WERI-Rb-1 (cell line): ENCODE measurements at regions not wholly inside any gene's neighbourhood (a gene's known extent, or its start where the extent isn't known, plus 50 kb on each side); places are given as distances from the start of the nearest gene placed in this dataset.

Experiments
- DNase-seq: peaks from one replicate; pipeline ENCODE4 v3.0.0-alpha.2; 2020
- H3K27ac ChIP-seq: fragments of 250-450 bp; sonication (Bioruptor Pico); 2 replicates; pipeline ENCODE4 v1.5.1; 2020; ENCODE audit warnings: mild to moderate bottlenecking, moderate library complexity
- H3K27me3 ChIP-seq: fragments of 250-450 bp; sonication (Bioruptor Pico); 2 replicates; pipeline ENCODE4 v1.5.1; 2021; ENCODE audit warnings: mild to moderate bottlenecking, low read depth, moderate library complexity; ENCODE audit not compliant: insufficient read depth, severe bottlenecking
- H3K36me3 ChIP-seq: fragments of 250-450 bp; sonication (Bioruptor Pico); 2 replicates; pipeline ENCODE4 v1.5.1; 2020; ENCODE audit warnings: mild to moderate bottlenecking, moderate library complexity
- H3K4me3 ChIP-seq: 2 replicates; pipeline ENCODE4 v1.5.1; 2011; ENCODE audit warnings: low read depth, mild to moderate bottlenecking, control low read depth, low read length
- H3K9me3 ChIP-seq: fragments of 250-450 bp; sonication (Bioruptor Pico); 2 replicates; pipeline ENCODE4 v1.5.1; 2021; ENCODE audit warnings: mild to moderate bottlenecking, moderate library complexity; ENCODE audit not compliant: severe bottlenecking
- TF ChIP-seq, protein P1 (sequence below): IDR thresholded peaks from 2 replicates; pipeline ENCODE4 v1.5.1; 2011; ENCODE audit warnings: low read depth, mild to moderate bottlenecking, control low read depth, inconsistent platforms, low read length

GRCh38 chr5:28725001-28725400 lies 1686.6 kb upstream of the CDH9 start:
- Histone ChIP-seq H3K27ac (no peak overlapping the region), H3K9me3 (no peaks in the 10 kb centered on the region), H3K36me3 (no peaks in the 10 kb centered on the region), H3K27me3 (no peaks in the 10 kb centered on the region), H3K4me3 (no peak overlapping the region)
- TF ChIP-seq, protein P1, sequence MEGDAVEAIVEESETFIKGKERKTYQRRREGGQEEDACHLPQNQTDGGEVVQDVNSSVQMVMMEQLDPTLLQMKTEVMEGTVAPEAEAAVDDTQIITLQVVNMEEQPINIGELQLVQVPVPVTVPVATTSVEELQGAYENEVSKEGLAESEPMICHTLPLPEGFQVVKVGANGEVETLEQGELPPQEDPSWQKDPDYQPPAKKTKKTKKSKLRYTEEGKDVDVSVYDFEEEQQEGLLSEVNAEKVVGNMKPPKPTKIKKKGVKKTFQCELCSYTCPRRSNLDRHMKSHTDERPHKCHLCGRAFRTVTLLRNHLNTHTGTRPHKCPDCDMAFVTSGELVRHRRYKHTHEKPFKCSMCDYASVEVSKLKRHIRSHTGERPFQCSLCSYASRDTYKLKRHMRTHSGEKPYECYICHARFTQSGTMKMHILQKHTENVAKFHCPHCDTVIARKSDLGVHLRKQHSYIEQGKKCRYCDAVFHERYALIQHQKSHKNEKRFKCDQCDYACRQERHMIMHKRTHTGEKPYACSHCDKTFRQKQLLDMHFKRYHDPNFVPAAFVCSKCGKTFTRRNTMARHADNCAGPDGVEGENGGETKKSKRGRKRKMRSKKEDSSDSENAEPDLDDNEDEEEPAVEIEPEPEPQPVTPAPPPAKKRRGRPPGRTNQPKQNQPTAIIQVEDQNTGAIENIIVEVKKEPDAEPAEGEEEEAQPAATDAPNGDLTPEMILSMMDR: no peak
- no peak for DNase-seq

- Histone ChIP-seq H3K9me3 (no peaks in the 10 kb centered on the region), H3K4me3 (no peak overlapping the region), H3K27ac (no peak overlapping the region), H3K27me3 (no peaks in the 10 kb centered on the region), H3K36me3 (no peaks in the 10 kb centered on the region)
- TF ChIP-seq, protein P1: no peak
- no peak for DNase-seq
Observed at GRCh38 chr5:28714907-28715698, 1676.7 kb upstream of the CDH9 start.

DNA sequence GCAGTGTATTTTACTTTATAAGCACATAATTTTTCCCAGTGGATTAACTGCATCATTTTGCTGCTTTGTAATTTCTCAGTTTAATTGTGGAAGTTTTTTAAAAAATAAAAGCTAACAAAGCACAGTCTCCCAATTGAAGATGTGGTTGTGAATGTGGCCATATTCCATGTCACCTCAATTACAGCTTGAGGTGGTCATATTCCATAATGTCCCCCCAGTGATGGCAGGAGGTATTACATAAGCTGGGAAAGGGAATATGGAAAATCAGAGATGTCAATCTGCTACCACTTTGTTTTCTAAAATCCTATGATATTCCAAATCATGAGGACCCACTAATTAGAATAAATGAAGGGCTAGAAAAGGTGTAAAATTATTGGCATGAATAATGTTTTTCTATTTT lies 1672.0 kb upstream of the CDH9 start:
- no peaks in the 10 kb centered on the region for H3K36me3 ChIP-seq
- no peak overlapping the region for H3K27ac ChIP-seq
- no peak for DNase-seq
- TF ChIP-seq, protein P1: no peak
- no peaks in the 10 kb centered on the region for H3K9me3 ChIP-seq
- H3K27me3 ChIP-seq: no peaks in the 10 kb centered on the region
- H3K4me3 ChIP-seq: no peak overlapping the region

- Histone ChIP-seq H3K27me3 (no peaks in the 10 kb centered on the region), H3K9me3 (no peaks in the 10 kb centered on the region), H3K27ac (no peak overlapping the region), H3K36me3 (no peaks in the 10 kb centered on the region), H3K4me3 (no peak overlapping the region)
- DNase-seq: no peak
- TF ChIP-seq, protein P1: no peak
Observed at GRCh38 chr5:28708472-28708871, 1670.1 kb upstream of the CDH9 start.

DNA sequence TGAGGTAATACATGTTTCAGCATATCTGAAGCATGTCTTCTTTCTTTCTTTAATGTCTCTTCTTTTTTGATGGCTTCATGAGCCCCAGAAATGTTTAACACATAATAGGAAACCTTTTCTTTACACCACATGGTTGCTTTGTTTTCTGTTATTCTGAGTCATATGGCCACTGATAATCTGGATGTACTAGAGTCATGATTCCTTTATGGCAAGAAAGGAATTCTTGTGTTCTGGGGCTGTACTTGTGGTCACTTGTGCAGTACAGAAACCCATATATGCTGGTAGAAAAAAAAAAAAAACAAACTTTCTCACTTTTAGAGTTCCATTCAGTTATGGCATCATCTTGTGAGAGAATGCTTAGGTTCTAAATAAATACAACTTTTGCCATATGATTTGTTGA lies 1669.3 kb upstream of the CDH9 start:
- no peak for DNase-seq
- H3K9me3 ChIP-seq: no peaks in the 10 kb centered on the region
- no peaks in the 10 kb centered on the region for H3K27me3 ChIP-seq
- H3K36me3 ChIP-seq: no peaks in the 10 kb centered on the region
- H3K27ac ChIP-seq: no peak overlapping the region
- TF ChIP-seq, protein P1: no peak
- H3K4me3 ChIP-seq: no peak overlapping the region
